ENCODE measurements at regions not wholly inside any gene's neighbourhood (a gene's known extent, or its start where the extent isn't known, plus 50 kb on each side); places are given as distances from the start of the nearest gene placed in this dataset.

- POLR2A ChIA-PET = no interaction called here
- CTCF ChIA-PET = no interaction called here
- H3K36me3 ChIP-seq (ENCODE audit: control insufficient read depth in 2 of 2, insufficient read depth in 1 of 2, low read length in 2 of 2) = no peaks in the 10 kb centered on the region
Measured at GRCh38 chr14:48537600-48537999, 862.2 kb upstream of the MDGA2 start.

DNA sequence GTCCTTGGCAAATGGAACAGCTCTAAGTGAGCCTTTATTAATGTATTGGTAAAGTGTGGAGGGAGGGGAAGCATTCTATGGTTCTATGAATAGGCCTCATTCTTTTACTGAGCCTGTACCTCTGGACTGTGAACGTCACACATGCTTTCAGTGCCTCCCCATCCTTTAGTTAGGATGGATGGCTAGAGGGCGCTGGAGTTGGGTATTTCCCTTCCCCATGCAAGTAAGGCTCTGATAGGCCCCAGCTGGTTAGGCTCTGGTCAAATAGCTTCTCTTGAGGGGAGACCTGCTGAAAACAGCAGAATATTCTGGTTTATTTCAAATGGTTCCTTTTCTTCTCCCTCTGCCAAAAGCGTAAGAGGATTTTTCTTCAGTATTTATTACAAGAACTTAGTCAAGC lies 860.9 kb upstream of the MDGA2 start:
- POLR2A ChIA-PET = no interaction called here
- H3K4me1 ChIP-seq (ENCODE audit: control insufficient read depth, insufficient read depth, low read length) = no peaks in the 10 kb centered on the region
- no peaks in the 10 kb centered on the region for H3K36me3 ChIP-seq (ENCODE audit: control insufficient read depth in 2 of 2, insufficient read depth in 1 of 2, low read length in 2 of 2)
- H3K9me3 ChIP-seq (ENCODE audit: control insufficient read depth, insufficient read depth, low read depth, low read length) = no peaks in the 10 kb centered on the region
- CTCF ChIA-PET = no interaction called here
- no peak overlapping the region for H3K27ac ChIP-seq (ENCODE audit: extremely low read depth, low read depth, low read length)
- no peak overlapping the region for H3K4me3 ChIP-seq (ENCODE audit: low read depth, low read length)
- TF ChIP-seq ZBTB20 (tag by site-specific recombination; IDR thresholded peaks at IDR 0.05) (no peak), ZNF341 (tag by site-specific recombination; IDR thresholded peaks at IDR 0.05; ENCODE audit: low read depth) (no peak), ZNF645 (tag by site-specific recombination; IDR thresholded peaks at IDR 0.05) (no peak), ZNF292 (tag by site-specific recombination; IDR thresholded peaks at IDR 0.05; ENCODE audit: borderline replicate concordance, low read depth) (no peak), ZBTB11 (tag by site-specific recombination; conservative IDR thresholded peaks at IDR 0.05; ENCODE audit: low read depth) (no peak)
- TF ChIP-seq, protein P1, sequence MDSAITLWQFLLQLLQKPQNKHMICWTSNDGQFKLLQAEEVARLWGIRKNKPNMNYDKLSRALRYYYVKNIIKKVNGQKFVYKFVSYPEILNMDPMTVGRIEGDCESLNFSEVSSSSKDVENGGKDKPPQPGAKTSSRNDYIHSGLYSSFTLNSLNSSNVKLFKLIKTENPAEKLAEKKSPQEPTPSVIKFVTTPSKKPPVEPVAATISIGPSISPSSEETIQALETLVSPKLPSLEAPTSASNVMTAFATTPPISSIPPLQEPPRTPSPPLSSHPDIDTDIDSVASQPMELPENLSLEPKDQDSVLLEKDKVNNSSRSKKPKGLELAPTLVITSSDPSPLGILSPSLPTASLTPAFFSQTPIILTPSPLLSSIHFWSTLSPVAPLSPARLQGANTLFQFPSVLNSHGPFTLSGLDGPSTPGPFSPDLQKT (IDR thresholded peaks at IDR 0.05; ENCODE audit: borderline replicate concordance, low read depth, low read length) = no peak

More at GRCh38 chr14:48537600-48537999, 862.2 kb upstream of the MDGA2 start:
- Histone ChIP-seq H3K9me3 (ENCODE audit: control insufficient read depth, insufficient read depth, low read depth, low read length) (no peaks in the 10 kb centered on the region), H3K4me3 (ENCODE audit: low read depth, low read length) (no peak overlapping the region), H3K27ac (ENCODE audit: extremely low read depth, low read depth, low read length) (no peak overlapping the region), H3K4me1 (ENCODE audit: control insufficient read depth, insufficient read depth, low read length) (no peaks in the 10 kb centered on the region)
- TF ChIP-seq, protein P1 (IDR thresholded peaks at IDR 0.05; ENCODE audit: borderline replicate concordance, low read depth, low read length) = no peak
- no peak for TF ChIP-seq ZNF621 (tag by site-specific recombination; IDR thresholded peaks at IDR 0.05)
- no peak for TF ChIP-seq ZSCAN23 (tag by site-specific recombination; IDR thresholded peaks at IDR 0.05)
- no peak for TF ChIP-seq ZNF274 (IDR thresholded peaks at IDR 0.05; ENCODE audit: low read length)
- TF ChIP-seq ZNF274 (tag by site-specific recombination; IDR thresholded peaks at IDR 0.05; ENCODE audit: borderline replicate concordance) = no peak
- TF ChIP-seq ZNF266 (tag by site-specific recombination; IDR thresholded peaks at IDR 0.05; ENCODE audit: low read depth) = no peak
- no peak for TF ChIP-seq ZBTB11 (tag by site-specific recombination; conservative IDR thresholded peaks at IDR 0.05; ENCODE audit: low read depth)
- TF ChIP-seq ZSCAN18 (tag by site-specific recombination; IDR thresholded peaks at IDR 0.05) = no peak
- no peak for TF ChIP-seq ZNF585B (tag by site-specific recombination; IDR thresholded peaks at IDR 0.05)
- TF ChIP-seq MEIS1 (CRISPR knock-in tag; IDR thresholded peaks at IDR 0.05; ENCODE audit: borderline replicate concordance) = no peak
- TF ChIP-seq ZNF600 (tag by site-specific recombination; IDR thresholded peaks at IDR 0.05) = no peak
- TF ChIP-seq ZNF23 (tag by site-specific recombination; IDR thresholded peaks at IDR 0.05; ENCODE audit: borderline replicate concordance) = no peak
- no peak for TF ChIP-seq SP2 (tag by site-specific recombination; IDR thresholded peaks at IDR 0.05)
- TF ChIP-seq ZNF426 (tag by site-specific recombination; IDR thresholded peaks at IDR 0.05) = no peak
- TF ChIP-seq ZNF112 (tag by site-specific recombination; IDR thresholded peaks at IDR 0.05) = no peak
- TF ChIP-seq ZNF785 (tag by site-specific recombination; IDR thresholded peaks at IDR 0.05) = no peak
- TF ChIP-seq, protein P2, sequence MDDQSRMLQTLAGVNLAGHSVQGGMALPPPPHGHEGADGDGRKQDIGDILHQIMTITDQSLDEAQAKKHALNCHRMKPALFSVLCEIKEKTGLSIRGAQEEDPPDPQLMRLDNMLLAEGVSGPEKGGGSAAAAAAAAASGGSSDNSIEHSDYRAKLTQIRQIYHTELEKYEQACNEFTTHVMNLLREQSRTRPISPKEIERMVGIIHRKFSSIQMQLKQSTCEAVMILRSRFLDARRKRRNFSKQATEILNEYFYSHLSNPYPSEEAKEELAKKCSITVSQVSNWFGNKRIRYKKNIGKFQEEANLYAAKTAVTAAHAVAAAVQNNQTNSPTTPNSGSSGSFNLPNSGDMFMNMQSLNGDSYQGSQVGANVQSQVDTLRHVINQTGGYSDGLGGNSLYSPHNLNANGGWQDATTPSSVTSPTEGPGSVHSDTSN (CRISPR knock-in tag; IDR thresholded peaks at IDR 0.05) = no peak
- TF ChIP-seq REPIN1 (tag by site-specific recombination; IDR thresholded peaks at IDR 0.05; ENCODE audit: low read depth) = no peak
- TF ChIP-seq ZFP37 (tag by site-specific recombination; IDR thresholded peaks at IDR 0.05) = no peak
- no peak for TF ChIP-seq ZNF140 (tag by site-specific recombination; IDR thresholded peaks at IDR 0.05)
- TF ChIP-seq ZNF664 (tag by site-specific recombination; IDR thresholded peaks at IDR 0.05) = no peak
